ENCODE measurements at regions not wholly inside any gene's neighbourhood (a gene's known extent, or its start where the extent isn't known, plus 50 kb on each side); places are given as distances from the start of the nearest gene placed in this dataset.

DNA sequence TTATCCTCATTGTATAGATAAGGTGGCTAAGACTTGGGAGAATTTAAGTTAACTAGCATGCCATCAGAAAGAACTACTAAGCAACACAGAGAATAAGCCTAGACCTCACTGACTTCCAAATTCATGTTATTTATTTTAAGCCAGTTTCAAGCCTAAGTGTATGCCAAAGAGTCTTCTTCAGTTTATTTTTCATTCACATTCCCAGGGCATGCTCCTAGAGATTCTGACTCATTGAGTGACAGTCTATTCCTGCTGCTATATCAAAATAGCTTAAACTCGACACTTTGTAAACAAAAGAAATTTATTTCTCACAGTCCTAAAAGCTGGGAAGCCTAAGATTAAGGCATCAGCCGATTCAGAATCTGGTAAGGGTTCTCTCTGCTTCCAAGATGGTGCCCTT is 467.1 kb downstream of the MBD2 start:
- no peak for TF ChIP-seq CTCF (IDR thresholded peaks at IDR 0.05)
- TF ChIP-seq POLR2A (IDR thresholded peaks at IDR 0.05), result no peak
